Raji (cell line): ENCODE measurements at regions not wholly inside any gene's neighbourhood (a gene's known extent, or its start where the extent isn't known, plus 50 kb on each side); places are given as distances from the start of the nearest gene placed in this dataset.

Experiments used
- POLR2A ChIP-seq: IDR thresholded peaks from 2 replicates; pipeline ENCODE4 v1.6.1; 2011; ENCODE audit warnings: low read depth, low read length, control low read depth; ENCODE audit not compliant: insufficient read depth

GRCh38 chr12:92650228-92650822 lies 52.5 kb upstream of the PLEKHG7 start:
- no peak for TF ChIP-seq POLR2A

DNA sequence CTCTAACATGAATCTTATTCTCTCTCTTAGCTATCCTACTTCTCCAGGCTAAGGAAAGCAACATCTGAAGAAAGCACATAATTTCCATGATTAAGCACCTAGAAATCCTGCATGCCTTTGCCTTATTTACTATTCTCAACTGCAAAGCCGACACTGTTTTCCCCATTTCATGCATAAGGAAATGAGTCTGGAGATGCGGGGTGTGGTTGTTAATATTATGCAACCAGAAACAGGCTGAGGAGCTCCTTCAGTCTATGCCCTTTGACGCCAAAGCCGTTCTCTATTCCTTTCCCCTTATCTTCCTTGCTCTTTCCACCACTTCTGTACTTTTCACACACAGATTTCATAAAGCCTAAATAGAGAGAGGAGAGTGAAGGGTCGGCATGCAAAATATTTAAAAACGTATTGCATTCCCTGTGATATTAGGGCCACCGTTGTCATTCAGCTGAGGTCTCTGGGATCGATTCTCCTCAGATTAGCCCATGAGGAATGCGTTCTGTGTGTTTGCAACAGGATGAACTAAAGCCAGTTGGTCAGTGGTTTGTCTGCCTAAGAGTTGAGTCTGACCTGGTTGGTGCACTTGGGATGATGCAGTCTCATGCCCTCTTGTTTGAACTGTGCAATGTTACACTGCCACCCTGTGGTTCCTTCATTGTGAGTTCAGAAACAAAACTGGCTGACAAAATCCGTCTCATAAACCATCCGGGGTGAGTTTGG lies 53.1 kb upstream of the PLEKHG7 start:
- no peak for TF ChIP-seq POLR2A

- TF ChIP-seq POLR2A, result no peak
Measured at GRCh38 chr12:92648242-92649031, 54.4 kb upstream of the PLEKHG7 start.

- TF ChIP-seq POLR2A, result no peak
Measured at GRCh38 chr12:92641291-92641690, 61.5 kb upstream of the PLEKHG7 start.

- TF ChIP-seq POLR2A, result no peak
Measured at GRCh38 chr12:92640691-92641090, 62.1 kb upstream of the PLEKHG7 start.

DNA sequence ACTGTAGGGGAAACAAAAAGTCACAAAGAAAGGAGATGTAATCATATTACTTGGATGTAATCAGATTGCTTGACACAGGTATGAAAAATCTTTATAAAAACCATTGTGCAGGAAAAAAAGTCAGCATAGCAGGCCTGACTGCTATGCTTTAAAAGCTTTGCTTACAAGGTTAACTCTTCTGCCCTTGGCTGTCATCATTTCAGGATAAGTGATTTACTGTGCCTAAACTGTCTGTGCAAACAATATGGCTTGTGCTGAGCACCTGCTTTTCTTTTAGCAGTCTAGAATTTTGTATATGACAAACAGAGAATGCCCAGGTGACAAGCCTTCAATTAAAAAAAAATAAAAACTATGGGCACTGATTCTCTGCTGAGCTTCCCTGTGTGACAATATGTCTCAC lies 63.8 kb upstream of the PLEKHG7 start:
- no peak for TF ChIP-seq POLR2A

DNA sequence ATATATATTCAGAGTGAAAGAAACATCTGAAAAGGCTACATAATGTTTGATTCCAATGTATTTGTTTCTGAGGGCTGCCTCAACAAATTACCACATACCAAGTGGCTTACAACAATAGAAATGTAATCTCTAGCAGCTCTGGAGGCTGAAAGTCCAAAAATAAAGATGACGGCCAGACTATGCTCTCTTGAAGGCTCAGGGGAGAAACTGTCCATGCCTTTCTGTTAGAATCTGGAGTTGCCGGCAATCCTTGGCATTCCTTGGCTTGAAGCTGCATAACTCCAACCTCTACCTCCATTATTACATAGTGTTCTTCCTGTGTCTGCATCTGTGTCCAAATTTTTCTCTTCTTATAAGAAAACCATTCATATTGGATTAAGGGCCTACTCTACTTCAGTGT lies 68.1 kb upstream of the PLEKHG7 start:
- TF ChIP-seq POLR2A, result no peak

DNA sequence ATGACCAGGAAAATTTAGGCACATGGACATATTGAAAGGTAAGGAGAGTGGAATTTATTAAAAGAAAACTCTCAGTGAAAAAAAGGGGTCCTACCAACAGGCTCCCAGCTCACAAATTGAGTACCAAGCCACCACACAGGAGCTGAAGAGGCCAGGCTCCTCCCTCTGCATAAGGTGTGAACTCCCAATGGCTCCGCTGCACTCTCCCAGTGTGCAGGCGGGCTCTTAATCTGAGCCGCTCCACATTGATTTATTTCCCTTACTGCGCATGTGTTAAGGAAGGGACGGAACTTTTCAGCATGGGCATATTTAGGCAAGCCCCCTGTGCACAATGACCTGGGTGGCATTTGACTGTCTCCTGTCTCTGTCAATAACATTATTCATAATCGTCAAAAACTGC lies 68.6 kb upstream of the PLEKHG7 start:
- TF ChIP-seq POLR2A, result no peak

DNA sequence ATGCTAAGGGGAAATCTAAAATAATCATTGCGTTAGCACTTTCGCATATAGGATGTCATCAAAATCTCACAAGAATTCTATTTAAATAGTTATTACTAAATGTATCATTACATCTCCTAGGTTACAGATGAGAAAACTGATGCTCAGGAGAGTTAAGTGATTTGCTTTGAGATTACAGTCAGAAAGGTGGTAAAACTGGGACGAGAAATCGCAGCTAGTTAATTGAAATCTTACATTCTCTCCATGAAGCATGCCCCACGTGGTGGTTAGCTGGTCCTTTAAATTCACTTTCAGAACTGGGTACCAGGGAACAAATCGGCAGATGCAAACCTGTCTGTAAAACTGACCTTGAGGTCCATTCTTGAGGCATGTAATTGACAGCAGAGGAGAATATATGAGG lies 71.8 kb upstream of the PLEKHG7 start:
- TF ChIP-seq POLR2A, result no peak

GRCh38 chr12:92629349-92630065 lies 73.3 kb upstream of the PLEKHG7 start:
- no peak for TF ChIP-seq POLR2A

DNA sequence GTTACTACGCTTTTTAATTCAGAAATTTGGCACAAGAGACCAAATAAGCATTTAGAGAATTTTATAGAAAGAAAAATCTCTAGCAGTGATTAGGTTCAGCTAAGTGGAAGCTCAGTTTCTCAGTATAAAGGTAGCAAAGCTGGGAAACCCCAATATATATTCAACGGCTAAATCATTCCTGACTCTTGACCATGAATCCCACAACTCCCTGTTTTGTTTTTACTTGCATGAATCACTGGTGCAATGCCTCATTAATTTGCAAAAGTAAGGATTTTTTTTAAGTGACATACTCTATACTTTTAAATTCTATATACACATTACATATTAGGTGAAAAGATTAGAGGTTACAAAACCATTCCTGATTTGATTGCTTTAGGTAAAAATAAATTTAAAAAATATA lies 74.3 kb upstream of the PLEKHG7 start:
- TF ChIP-seq POLR2A, result no peak

GRCh38 chr12:92627511-92627910 lies 75.3 kb upstream of the PLEKHG7 start:
- TF ChIP-seq POLR2A, result no peak

DNA sequence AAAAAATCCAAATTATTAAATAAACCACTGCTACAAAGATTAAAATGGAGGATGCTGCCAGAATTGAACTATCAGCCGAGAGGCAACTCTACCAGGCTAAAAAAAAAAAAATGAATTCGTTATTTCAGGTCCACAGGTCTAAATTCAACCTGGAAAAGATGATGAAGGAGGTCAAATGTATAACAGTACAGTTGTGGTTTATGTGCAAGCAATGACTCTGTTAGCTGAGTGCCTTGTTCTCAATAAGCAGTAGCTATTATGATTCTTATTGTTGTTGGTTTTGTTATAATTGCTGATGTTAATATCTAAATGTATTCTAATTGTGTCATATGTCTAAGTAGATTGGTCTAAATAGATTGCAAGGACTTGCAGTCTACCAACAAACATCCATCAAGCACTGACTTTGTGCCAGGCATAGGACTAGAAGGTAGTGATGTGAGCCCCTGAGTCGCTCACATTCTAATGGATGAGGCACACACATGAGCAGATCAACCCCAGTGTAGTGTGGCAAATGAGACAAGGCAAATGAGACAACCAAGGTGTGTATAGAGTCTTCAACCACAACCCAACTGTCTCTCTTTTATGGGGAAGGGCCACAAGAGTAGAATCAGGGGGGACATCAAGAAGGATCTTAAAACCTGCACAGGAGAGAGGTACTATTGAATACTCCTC lies 77.0 kb upstream of the PLEKHG7 start:
- no peak for TF ChIP-seq POLR2A

GRCh38 chr12:92624236-92624635 lies 78.6 kb upstream of the PLEKHG7 start:
- no peak for TF ChIP-seq POLR2A

DNA sequence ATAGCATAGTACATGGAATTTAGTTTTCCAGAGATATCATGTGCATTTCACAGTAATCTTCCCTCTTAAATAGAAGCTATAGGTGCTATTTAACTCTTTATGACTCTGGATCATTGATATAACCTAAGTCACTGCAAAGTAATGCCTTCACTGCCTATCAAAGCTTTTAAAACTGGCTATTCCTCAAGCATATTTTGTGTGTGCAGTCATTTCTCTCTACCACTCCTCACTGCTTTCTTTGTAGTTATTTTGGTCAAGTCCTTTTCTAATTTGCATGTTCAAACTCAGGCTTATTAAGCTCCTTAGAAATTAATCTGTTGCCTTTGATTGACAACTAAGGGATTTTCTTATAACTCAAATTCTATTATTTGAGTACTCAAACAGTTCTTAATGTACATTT lies 79.4 kb upstream of the PLEKHG7 start:
- no peak for TF ChIP-seq POLR2A
